Ovary (tissue), 7 donors: ENCODE measurements at regions not wholly inside any gene's neighbourhood (a gene's known extent, or its start where the extent isn't known, plus 50 kb on each side); places are given as distances from the start of the nearest gene placed in this dataset.

ENCODE experiments used
- DNase-seq, 5 donors: peaks; one replicate each; pipeline ENCODE4 v3.0.0-alpha.2; 2019 to 2020
- H3K27ac ChIP-seq, 2 donors: fragments of 200-600 bp; one replicate each; pipeline versions ENCODE4 v1.5.1 to v1.8.0; 2019 to 2022
- H3K27me3 ChIP-seq: fragments of 200-600 bp; one replicate; pipeline ENCODE4 v1.8.0; 2022
- H3K36me3 ChIP-seq: fragments of 200-600 bp; sonication (generic); one replicate; pipeline ENCODE4 v1.5.1; 2019
- H3K4me1 ChIP-seq: one replicate; pipeline ENCODE4 v1.8.1; 2013; ENCODE audit warnings: mild to moderate bottlenecking, moderate library complexity; ENCODE audit not compliant: insufficient read depth
- H3K4me3 ChIP-seq: fragments of 200-600 bp; sonication (generic); one replicate; pipeline ENCODE4 v1.5.1; 2017
- H3K9me3 ChIP-seq, 2 donors: fragments of 200-600 bp in 1 of 2; sonication (generic) in 1 of 2; one replicate each; pipeline versions ENCODE4 v1.5.1 to v1.8.1; 2013 to 2019; ENCODE audit warnings: mild to moderate bottlenecking in 1 of 2, moderate library complexity in 1 of 2
- EP300 ChIP-seq: sonication (generic); formaldehyde crosslinking; IDR thresholded peaks from one replicate; pipeline ENCODE4 v1.6.1; 2017; ENCODE audit warnings: antibody characterized with exemption
- POLR2A ChIP-seq: fragments of 450-650 bp; IDR thresholded peaks from one replicate; pipeline ENCODE4 v1.6.1; 2017; ENCODE audit warnings: antibody characterized with exemption, mild to moderate bottlenecking, moderate library complexity
- WGBS, 3 donors: extraction: QIAGEN DNeasy Blood & Tissue Kit in 1 of 3; methylation state at CpG; one replicate each; pipeline versions ENCODE4 v1.1.5 to v1.1.7; 2013 to 2017; 5-methylcytosine and 5-hydroxymethylcytosine counted together
- intact Hi-C, 4 donors: fragments of 100-400 bp; cut with DNase I; formaldehyde crosslinking; loops; one replicate each; pipeline versions ENCODE4 v1.11.0 to v1.15.1; 2022 to 2023
- TF ChIP-seq, protein P1 (sequence below), 3 donors: fragments of 450-650 bp in 2 of 3; fragments of 200-600 bp in 1 of 3; IDR thresholded peaks; one replicate each; pipeline versions ENCODE4 v1.5.1 to v1.8.0; 2016 to 2022; ENCODE audit warnings: antibody characterized with exemption in 3 of 3, mild to moderate bottlenecking in 1 of 3
- donor health status: DM: no; HTN: no; CAD: no; lungs with moderate emphysema.
- donor health status: DM: no; HTN: no; CAD: no.
- donor health status: Bipolar disorder and iron deficiency.
- donor health status: DM: no; HTN: no; CAD: no.
- donor health status: DM: yes; HTN: yes; CAD: no.

DNA sequence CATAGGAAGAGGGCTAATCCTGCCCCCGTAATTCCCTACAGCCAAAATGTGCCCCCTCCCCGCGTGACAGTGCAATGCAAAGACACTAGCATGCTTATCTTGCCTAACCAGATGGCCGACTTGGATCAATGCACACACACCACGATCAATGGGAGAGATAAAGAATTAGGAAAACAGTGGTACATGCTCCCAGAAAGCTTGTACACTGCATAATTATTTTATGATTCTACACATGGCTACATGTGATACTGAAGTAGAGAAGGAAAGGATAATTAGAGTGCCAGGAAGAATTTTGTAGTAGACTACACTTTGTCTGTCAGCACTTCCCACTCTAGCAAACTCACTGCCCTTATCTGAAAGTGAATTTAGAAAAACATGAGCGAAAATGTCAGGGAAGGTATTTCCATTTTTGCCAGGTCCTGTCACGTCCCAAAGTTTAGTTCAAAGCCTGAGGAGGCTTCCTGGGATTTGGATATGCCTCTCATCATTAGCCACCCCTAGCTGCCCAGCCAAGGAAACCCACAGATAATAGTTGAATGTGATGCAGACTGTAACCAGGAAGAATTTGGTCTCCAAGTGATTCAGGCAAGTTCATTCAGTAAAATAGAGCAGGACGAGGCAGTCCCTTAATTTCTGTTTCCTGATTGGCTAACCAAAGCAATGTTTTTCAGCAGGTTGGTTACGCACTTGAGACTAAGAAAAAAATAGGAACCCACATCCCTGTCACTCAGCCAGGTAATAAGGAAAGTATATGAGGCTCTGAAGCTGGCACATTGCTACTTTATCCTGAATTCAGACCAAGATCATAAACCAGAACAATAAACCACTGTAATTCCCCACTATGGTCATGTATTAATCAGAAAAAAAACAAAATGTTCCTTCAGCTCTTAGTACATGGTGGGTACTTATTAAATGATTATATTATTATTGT, 199.6 kb upstream of the OTX2 start:
- no peak for DNase-seq
- Histone ChIP-seq H3K4me3 (no peak overlapping the region), H3K36me3 (no peaks in the 10 kb centered on the region), H3K27me3 (no peaks in the 10 kb centered on the region), H3K4me1 (no peaks in the 10 kb centered on the region), H3K27ac (no peak overlapping the region), H3K9me3 (no peaks in the 10 kb centered on the region)
- intact Hi-C loops = no loop called here
- no peak for TF ChIP-seq POLR2A
- TF ChIP-seq, protein P1, sequence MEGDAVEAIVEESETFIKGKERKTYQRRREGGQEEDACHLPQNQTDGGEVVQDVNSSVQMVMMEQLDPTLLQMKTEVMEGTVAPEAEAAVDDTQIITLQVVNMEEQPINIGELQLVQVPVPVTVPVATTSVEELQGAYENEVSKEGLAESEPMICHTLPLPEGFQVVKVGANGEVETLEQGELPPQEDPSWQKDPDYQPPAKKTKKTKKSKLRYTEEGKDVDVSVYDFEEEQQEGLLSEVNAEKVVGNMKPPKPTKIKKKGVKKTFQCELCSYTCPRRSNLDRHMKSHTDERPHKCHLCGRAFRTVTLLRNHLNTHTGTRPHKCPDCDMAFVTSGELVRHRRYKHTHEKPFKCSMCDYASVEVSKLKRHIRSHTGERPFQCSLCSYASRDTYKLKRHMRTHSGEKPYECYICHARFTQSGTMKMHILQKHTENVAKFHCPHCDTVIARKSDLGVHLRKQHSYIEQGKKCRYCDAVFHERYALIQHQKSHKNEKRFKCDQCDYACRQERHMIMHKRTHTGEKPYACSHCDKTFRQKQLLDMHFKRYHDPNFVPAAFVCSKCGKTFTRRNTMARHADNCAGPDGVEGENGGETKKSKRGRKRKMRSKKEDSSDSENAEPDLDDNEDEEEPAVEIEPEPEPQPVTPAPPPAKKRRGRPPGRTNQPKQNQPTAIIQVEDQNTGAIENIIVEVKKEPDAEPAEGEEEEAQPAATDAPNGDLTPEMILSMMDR (IDR thresholded peaks at IDR 0.05) = no peak
- no peak for TF ChIP-seq EP300
- 56 to 57% (median 57%) methylated on average over 9 of the region's 9 CpGs for WGBS, 3 donors

DNA sequence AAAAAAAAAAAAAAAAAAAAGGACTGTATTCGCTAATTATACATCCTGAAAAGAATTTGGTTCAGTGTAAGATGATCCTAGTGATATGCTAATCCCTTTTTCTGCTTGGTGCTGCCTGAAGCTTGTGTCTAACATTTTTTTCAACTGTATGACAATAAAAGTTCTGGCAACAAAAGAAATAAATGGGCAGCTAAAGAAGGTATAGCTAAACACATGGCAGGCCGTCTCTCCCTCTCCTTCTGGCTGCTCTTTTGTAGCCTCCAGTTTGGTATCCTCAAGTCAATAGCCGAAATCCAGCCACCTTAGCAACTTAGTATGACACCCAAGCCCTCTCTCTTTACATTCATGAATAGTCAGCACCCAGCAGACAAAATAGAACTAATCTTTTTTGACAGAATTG, 198.3 kb upstream of the OTX2 start:
- Histone ChIP-seq H3K4me3 (no peak overlapping the region), H3K4me1 (no peaks in the 10 kb centered on the region), H3K36me3 (no peaks in the 10 kb centered on the region), H3K27ac (no peak overlapping the region), H3K27me3 (no peaks in the 10 kb centered on the region), H3K9me3 (no peaks in the 10 kb centered on the region)
- TF ChIP-seq POLR2A (no peak), EP300 (no peak)
- TF ChIP-seq, protein P1 (IDR thresholded peaks at IDR 0.05) = no peak
- intact Hi-C loops = no loop called here
- DNase-seq = no peak
- 59 to 72% (median 67%) methylated on average over 3 of the region's 3 CpGs for WGBS, 3 donors

DNA sequence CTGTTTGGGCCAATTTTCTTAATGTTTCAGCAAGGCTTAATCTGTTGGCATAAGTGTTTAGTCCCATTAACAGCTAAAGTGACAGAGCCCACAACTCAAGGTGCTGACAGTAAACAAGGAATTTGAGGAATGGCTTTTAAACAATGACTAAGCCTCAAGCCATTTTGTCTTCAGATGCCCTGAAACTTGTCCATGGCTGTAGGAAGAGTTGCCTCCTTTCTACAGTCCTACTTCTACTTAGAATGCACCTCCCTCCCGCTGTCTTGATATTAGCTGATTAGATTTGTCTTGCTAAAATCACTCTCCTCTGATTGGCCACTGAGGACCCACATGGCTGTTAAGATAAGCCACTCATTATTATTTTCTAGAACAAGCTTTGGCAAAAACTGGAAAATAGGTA, 188.4 kb upstream of the OTX2 start:
- Histone ChIP-seq H3K36me3 (no peaks in the 10 kb centered on the region), H3K4me3 (no peak overlapping the region), H3K27ac (no peak overlapping the region), H3K4me1 (no peaks in the 10 kb centered on the region), H3K27me3 (no peaks in the 10 kb centered on the region), H3K9me3 (no peaks in the 10 kb centered on the region)
- intact Hi-C loops = no loop called here
- WGBS, 3 donors = 74 to 95% (median 91%) methylated on average over 1 of the region's 1 CpG
- no peak for TF ChIP-seq EP300
- no peak for TF ChIP-seq POLR2A
- TF ChIP-seq, protein P1 (IDR thresholded peaks at IDR 0.05) = no peak
- no peak for DNase-seq

DNA sequence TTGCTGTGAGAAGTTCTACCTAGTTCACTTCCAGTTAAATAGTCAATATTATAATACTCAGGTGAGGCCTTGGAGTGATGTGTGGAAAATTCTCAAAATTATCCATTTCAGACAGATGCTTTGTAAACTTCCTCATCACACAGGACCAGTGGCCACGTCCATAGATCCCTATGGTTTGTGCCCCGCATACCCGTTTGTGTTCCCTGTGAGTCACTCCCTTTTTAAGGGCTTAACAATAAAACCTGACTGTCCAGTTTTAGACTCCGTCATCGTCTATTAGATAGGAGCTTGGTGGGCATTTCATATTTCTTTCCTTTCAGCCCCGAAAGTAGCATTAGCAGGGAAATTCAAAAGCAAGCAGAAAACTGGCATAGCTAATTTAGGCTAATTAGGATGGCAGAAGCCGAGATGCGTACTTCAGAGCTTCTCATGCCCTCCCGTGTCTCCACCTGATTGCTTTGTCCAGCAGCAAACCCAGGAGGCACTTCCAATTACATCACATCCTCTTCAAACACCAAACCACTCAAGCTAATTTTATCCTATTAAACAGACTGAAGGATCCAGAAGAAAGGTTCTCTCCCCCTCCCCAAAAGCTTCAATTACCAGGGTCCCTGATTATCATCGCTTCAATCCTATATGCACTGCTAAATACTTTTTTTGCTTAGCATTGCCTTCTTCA, 186.6 kb upstream of the OTX2 start:
- no peaks in the 10 kb centered on the region for H3K36me3 ChIP-seq
- TF ChIP-seq EP300 (no peak), POLR2A (no peak)
- TF ChIP-seq, protein P1 (IDR thresholded peaks at IDR 0.05) = no peak
- H3K4me1 ChIP-seq = no peaks in the 10 kb centered on the region
- no peak for DNase-seq
- no peak overlapping the region for H3K27ac ChIP-seq
- intact Hi-C loops = no loop called here
- no peak overlapping the region for H3K4me3 ChIP-seq
- WGBS, 3 donors = 69 to 72% (median 71%) methylated on average over 10 of the region's 10 CpGs
- no peaks in the 10 kb centered on the region for H3K27me3 ChIP-seq
- no peaks in the 10 kb centered on the region for H3K9me3 ChIP-seq
